HG03342 (cell line): ENCODE measurements at regions not wholly inside any gene's neighbourhood (a gene's known extent, or its start where the extent isn't known, plus 50 kb on each side); places are given as distances from the start of the nearest gene placed in this dataset.

Source experiments
- ATAC-seq: cut with Tn5 transposase; IDR thresholded peaks from one replicate; pipeline ENCODE4 v1.9.1; 2021; ENCODE audit warnings: mild to moderate bottlenecking, moderate library complexity; ENCODE audit not compliant: unreplicated experiment

DNA sequence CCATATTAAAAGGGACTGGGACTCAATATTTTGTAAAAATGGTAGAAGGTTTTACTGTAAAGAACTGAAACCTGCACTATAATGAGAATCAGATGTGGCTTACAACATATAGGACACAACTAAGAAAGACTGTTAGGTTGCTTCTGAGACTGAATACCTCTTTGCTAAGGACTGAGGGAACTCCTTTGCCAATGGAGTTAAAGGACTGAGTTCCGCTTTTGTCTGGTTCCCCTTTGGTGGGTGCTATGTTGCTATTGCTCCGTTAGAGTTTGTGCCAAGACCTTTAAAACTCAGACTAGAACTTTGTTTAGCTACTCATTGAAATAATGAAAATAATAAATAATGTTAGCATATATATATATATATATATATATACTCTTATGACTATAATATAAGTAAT lies 147.8 kb upstream of the KCNMB2 start:
- no peak for ATAC-seq

- no peak for ATAC-seq
Observed at GRCh38 chr3:178389258-178389657, 147.0 kb upstream of the KCNMB2 start.

DNA sequence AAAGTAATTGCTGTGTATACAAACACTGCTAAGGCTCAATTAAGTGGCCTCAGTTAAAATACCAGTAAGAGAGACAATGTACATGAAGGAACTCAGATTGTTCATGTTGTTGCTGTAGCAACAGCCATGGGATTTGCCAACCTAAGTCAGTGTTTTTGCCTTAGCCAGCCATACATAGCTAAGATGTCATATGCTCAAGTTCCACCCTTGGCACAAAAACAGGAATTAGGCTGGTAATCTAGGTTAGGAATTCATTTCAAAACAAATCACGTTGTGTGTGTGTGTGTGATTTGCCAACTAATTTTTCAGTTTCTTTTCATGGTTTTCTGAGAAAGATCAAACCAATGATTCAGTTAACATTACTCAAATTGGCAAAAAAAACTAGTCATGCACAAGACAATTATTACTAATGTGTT lies 143.7 kb upstream of the KCNMB2 start:
- no peak for ATAC-seq

- ATAC-seq, result no peak
Observed at GRCh38 chr3:178393146-178393545, 143.1 kb upstream of the KCNMB2 start.

DNA sequence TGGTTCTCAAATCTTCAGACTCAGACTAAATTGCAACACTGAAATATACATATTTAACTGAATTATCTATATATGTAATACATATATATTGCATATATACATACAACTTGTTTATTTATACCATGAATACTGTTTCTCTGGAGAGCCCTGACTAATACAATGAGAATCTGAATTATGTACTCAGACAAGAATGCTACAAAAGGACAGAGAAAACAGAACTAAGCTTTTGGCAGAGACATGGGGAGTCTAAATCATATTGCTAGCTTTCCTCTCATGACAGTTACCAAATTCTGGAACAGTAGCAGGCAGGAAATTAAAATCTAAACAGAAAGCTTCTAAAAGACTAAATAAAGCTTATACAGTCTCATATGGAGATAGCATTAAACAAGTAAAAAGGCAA lies 142.4 kb upstream of the KCNMB2 start:
- no peak for ATAC-seq

DNA sequence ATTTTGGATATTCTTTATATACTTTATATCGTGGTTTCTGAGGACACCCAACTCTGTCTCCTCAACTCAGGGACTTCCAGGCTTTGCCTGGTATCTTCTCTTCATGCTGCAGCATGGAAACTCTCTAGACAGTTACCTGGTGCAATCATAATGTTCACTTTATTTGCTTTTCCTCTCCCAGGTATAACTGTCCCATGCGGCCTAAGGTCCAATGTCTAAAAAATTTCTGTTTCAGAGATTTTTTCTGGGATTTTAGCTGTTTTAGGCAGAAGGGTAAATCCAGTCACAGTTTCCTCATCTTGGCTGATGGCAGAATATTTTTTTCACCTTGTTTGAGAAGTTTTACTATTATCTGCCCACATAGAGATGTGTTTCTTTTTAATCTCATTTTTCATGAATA lies 139.9 kb upstream of the KCNMB2 start:
- no peak for ATAC-seq

- no peak for ATAC-seq
Observed at GRCh38 chr3:178397202-178397601, 139.0 kb upstream of the KCNMB2 start.

DNA sequence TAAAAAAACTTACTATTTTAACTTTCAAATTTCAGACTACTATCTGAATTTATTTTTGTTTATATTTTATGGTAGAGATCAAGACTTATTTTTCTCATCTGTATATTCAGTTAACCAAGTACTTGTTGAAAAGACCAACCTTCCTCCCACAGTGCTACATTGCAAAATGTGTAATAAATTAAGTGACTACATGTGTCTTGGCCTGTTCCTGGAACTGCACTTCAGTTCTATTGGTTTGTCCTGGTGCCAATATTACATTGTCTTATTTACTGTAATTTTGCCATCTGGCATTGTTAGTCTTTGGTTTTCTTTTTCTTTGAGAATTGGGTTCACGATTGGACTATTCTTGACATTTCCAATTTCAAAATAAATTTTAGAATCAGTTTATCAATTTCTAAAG lies 138.4 kb upstream of the KCNMB2 start:
- no peak for ATAC-seq

DNA sequence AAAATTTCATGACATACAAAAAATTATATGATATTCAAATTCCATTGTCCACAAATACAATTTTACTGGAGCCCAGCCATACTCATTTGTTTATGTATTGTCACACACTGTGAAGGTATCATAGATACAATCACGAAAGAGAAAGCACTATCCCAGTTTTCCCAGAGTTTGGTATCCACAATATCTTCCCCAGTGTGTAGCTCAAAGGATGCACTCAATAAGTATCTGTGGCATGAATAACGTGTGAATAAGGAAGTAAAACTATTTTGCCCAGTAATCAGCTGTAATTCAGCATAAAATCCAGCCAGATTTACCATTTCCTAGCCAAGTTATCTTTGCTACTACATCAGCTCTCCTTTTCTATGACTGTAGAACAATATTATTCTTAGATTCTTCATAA lies 131.3 kb upstream of the KCNMB2 start:
- no peak for ATAC-seq

GRCh38 chr3:178405531-178405930 lies 130.7 kb upstream of the KCNMB2 start:
- no peak for ATAC-seq

GRCh38 chr3:178406206-178406605 lies 130.0 kb upstream of the KCNMB2 start:
- ATAC-seq, result no peak

GRCh38 chr3:178415384-178415783 lies 120.9 kb upstream of the KCNMB2 start:
- no peak for ATAC-seq

DNA sequence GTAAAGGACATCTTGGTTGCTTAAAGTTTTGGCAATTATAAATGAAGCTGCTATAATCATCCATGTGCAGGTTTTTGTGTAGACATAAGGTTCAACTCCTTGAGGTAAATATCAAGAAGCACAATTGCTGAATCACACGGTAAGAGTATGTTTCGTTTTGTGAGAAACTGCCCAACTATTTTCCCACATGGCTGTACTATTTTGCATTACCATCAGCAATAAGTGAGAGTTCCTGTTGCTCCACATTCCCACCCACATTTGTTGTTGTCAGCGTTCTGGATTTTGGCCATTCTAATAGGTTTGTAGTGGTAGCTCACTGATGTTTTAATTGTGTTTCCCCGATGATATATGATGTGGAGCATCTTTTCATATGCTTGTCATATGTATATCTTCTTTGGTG lies 118.5 kb upstream of the KCNMB2 start:
- ATAC-seq, result no peak

- no peak for ATAC-seq
Observed at GRCh38 chr3:178419071-178419470, 117.2 kb upstream of the KCNMB2 start.

GRCh38 chr3:178420033-178420432 lies 116.2 kb upstream of the KCNMB2 start:
- ATAC-seq, result no peak

DNA sequence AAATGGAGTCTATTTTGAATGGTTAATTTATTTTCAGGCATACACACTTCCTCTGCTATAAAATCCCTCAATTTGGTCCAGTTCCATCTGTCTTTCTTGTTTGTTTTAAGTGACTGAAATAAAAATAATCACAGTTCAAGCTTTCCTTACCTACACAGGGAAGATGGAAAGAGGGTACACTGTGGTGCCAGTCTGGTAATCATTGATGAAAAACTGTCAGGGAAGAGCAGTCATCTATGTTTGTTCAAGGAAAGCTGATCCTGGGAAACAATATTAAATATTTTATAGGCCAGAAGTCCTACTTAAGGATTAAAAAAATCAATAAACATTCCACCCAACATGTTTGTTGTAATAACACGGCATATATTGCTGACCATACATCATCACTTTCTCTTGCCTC lies 115.2 kb upstream of the KCNMB2 start:
- ATAC-seq, result no peak

GRCh38 chr3:178422406-178422805 lies 113.8 kb upstream of the KCNMB2 start:
- ATAC-seq, result no peak

GRCh38 chr3:178428037-178428436 lies 108.2 kb upstream of the KCNMB2 start:
- ATAC-seq, result no peak

GRCh38 chr3:178434206-178434805 lies 101.9 kb upstream of the KCNMB2 start:
- no peak for ATAC-seq

DNA sequence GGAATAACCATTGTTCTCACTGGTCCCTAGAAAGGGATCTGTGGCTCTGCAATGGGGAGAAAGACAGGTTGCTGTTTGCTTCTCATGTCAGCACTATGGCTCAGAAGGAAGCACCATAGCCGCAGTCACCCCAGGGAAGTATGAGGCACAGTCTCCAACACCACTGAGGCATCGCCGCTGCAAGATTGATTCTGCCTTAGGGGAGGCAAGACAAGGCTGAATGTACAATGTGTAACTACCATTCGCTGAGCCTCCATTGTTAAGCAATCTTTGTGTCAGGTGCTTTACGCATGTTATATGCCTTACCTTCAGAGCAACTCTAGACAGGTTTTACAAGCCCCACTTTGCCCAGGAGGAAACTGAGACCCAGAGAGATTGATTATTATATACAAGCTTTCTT lies 100.7 kb upstream of the KCNMB2 start:
- ATAC-seq, result no peak

GRCh38 chr3:178436773-178437172 lies 99.5 kb upstream of the KCNMB2 start:
- peak; percentile 58 for ATAC-seq

DNA sequence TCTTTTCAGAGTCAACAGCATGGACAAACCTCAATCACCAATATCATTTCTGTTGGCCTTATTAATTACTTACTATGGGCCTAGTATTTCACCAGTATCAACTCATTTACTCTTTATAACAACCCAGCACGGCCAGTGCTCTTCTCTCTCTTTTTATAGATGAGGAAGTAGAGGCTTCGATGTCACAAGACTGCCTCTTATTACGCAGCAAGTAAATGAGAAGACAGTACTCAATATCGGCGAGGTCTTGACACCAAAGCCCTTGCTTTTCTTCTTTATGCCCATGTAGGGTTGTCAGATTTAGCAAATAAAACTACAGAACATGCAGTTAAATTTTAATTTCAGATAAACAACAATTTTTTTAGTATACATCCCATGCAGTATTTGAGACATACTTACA lies 99.0 kb upstream of the KCNMB2 start:
- no peak for ATAC-seq

DNA sequence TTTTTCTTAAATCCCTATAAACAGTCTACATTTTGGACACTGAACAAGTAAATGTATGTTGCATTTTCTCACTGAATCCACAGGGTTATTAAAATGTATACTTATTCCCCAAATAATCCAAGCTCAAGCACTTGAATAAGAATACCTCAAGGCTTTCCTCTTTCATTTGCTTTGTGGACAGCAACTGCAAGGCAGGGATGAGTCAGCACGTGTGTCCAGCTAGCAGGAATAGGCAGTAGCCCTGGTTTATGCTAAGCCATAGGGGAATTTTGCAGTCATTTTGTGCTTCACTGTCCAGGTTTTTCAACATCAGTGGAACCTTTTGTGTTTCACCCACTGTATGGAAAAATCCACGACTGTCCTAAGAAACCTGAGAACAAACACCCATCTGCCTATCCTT lies 96.7 kb upstream of the KCNMB2 start:
- no peak for ATAC-seq

DNA sequence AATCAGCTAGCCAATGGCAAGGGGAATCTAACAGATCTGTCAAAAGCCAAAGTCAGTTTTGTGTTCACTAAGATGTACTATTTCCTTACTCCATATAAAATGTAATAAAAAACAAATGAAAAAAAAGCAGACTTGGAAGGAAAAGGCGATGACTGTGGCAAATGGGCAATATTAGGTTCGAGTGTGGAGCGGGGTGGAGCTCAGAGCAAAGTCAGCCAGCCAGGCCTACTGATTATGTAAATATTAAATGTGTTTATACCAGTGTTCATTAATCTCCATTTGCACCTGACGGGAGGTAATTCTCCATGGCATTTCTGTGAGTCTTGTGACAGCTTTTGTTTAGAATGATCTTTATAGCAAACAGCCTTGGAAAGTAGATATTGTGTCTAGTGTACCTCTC lies 96.2 kb upstream of the KCNMB2 start:
- ATAC-seq, result no peak
